GM18498 (cell line): ENCODE measurements at regions not wholly inside any gene's neighbourhood (a gene's known extent, or its start where the extent isn't known, plus 50 kb on each side); places are given as distances from the start of the nearest gene placed in this dataset.
A peak's percentile ranks its signal among the peaks of the same experiment; 100 is the strongest.

Experiments used
- ATAC-seq: cut with Tn5 transposase; IDR thresholded peaks from one replicate; pipeline ENCODE4 v1.9.1; 2021; ENCODE audit warnings: mild to moderate bottlenecking, moderate library complexity; ENCODE audit not compliant: unreplicated experiment

- ATAC-seq: no peak
Measured at GRCh38 chr1:105914403-105914802, 1142.1 kb upstream of the PRMT6 start.

- no peak for ATAC-seq
Measured at GRCh38 chr1:105934806-105935205, 1121.7 kb upstream of the PRMT6 start.

DNA sequence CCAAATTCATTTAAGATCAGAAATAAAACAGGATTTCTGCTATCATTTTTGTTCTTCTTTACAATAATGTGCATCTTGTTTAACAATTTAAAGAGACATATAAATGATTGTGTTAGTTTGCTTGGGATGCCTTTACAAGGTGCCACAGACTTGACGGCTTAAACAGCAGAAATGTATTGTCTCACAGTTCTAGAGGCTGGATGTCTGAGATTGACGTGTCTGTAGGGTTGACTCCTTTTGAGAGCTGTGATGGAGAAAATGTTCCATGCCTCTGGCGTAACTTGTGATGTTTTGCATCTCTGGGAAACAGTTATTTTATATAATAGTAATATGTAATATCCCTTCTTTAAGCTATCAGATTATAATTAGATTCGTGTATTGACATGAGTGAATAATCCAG, 1091.6 kb upstream of the PRMT6 start:
- no peak for ATAC-seq

DNA sequence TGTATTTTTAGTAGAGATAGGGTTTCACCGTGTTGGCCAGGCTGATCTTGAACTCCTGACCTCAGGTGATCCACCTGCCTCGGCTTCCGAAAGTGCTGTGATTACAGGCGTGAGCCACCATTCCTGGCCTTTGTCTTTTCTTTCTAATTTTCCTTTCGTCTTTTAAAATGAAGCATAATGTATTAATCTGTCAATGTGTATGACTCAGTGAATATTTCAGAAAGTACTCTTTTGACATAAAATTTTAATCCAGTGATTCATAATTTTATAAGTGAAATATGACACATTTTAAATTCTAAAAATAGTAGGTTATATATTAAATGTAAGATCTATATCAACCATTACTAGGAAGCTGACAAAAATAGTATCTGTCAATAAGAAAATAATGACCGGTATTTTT, 1059.0 kb upstream of the PRMT6 start:
- no peak for ATAC-seq

DNA sequence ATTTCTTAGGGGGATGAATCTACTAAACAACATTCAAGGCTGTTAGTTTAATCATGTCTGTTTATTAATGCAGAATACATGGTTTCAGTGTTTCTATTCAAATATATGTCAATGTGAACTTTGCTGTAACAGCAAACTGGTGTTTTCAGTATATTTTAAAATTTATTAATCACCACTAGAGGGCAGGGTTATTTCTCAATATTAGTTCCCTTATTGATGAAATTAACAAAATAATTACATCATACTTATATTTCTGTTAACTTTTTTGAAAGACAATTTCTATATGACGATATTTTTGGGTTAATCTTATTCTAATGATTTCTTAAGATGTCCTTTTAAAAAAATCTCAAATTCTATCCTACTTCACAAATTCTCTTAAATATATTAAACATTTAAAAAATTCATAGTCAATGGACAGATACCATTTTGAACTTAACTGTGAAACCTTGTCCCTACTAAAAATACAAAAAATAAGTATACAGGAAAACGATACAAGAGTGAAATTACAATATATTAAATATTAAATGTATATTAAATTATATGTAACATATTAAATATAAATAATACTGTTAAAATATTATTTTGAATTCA, 1034.1 kb upstream of the PRMT6 start:
- ATAC-seq: no peak

DNA sequence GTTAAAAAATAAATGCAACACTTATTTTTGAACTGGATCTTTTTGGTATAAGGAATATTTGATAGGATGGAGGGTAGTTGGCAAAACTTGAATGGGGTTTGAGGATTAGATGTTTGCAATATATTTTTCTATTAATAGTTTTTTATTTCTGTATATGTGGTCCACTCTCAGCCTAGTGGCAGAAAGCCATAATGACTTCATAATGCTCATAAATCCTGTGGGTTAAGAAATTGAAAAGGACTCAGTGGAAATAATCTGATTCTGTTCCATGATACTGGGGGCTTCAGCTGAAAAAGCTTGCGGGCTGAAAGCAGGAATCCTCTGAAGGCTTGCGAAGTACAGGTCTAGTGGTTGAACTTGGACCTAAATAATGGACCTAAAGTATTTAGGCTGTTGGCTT, 1028.6 kb upstream of the PRMT6 start:
- ATAC-seq: no peak

GRCh38 chr1:106037526-106037925, 1018.9 kb upstream of the PRMT6 start:
- no peak for ATAC-seq

DNA sequence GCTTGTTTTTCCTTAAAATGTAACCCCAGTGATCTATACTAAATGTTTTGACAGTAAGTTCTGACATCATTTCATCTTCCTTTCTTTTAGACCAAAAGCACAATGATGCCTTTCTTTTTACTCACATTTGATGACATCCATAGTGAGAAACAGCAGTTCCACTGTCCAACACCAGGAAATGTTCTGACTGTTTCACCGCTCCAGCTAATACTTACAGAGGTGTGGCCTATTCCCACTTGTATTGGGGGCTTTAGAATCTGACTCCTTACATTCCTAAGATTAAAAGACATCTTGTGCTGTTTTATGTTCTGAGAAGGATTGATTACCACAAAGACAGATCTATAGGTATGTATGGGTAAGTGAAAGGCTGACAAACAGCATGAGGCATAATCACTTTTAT, 1018.2 kb upstream of the PRMT6 start:
- no peak for ATAC-seq

GRCh38 chr1:106043971-106044370, 1012.5 kb upstream of the PRMT6 start:
- no peak for ATAC-seq

DNA sequence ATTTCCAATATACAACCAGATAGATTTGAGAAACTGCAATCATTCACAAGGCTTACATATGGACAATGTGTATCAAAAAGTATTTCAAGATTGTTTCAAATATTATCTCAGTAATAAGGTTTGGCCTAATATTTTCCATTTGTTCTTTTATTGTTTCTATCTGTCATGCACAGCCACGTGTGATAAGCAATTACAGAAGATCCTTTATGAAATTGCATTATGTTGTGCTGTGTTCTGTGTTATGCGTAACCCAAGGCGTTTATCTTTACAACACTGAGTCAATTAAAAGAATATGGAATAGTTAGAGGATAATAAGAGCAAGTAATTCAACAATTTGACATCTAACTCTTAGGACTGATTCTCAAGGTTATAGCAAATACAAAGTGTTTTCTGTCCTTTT, 1009.3 kb upstream of the PRMT6 start:
- ATAC-seq: no peak

- no peak for ATAC-seq
Measured at GRCh38 chr1:106049595-106049994, 1006.9 kb upstream of the PRMT6 start.

DNA sequence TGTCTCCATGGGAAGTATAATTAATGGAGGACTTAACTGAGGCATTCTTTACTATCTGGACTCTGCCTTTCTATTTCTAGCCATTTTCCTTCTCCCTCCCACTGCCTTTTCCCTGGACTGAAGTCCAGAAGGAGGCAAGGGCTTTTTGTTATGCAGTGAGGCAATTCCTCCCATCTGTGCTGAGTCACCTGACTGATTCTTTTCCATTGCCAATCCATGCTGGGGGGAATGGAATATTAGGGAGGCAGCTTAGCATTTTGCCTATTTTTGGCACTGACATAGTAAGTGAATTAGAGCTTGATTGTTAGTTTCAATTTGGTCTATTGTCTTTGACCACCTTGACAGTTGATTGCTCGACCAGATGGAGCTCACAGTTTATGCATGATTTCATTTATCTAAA, 1000.6 kb upstream of the PRMT6 start:
- no peak for ATAC-seq

DNA sequence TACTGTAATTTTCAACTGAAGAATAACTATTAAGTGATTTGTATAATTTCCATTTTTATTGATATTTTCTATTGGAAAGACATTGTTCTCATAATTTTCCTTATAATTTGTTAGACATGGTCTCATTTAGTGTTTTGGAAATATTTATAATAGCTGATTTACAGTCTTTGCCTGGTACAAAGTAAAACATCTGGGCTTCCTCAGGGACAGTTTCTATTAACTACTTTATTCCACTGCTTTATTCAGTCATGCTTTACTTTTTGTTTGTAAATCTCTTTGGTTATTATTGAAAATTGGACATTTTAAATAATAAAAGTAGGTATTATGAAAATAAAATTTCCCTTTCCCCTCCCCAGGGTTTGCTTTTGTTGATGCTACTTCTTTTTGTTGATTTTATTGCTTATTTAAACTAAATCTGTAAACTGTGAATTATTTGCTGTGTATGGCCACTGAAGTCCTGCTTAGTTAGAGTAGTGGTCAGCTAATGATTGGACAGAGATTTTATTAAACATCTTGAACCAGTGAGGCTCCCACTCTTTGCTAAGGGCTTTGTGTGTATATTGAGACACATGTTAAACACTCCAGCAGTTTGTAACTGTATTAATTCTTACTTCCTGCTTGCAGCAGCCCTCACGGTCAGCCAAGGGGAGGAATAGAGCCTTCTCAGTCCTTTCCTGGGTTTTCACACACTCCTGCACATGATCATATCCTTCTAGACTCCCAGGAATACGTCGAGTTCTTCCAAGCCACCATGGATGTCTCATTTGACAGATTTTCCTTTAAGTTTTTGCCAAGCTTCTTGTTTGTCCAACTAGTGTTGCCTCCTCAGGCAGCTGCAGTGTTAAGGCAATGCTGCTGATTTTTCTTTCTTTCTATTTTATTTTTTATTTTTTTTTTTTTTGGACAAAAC, 994.6 kb upstream of the PRMT6 start:
- ATAC-seq: no peak

- ATAC-seq: no peak
Measured at GRCh38 chr1:106063510-106063909, 993.0 kb upstream of the PRMT6 start.

GRCh38 chr1:106072909-106073600, 983.4 kb upstream of the PRMT6 start:
- ATAC-seq: peak; percentile 81

GRCh38 chr1:106080608-106081325, 975.7 kb upstream of the PRMT6 start:
- no peak for ATAC-seq

- ATAC-seq: no peak
Measured at GRCh38 chr1:106111044-106111443, 945.4 kb upstream of the PRMT6 start.

DNA sequence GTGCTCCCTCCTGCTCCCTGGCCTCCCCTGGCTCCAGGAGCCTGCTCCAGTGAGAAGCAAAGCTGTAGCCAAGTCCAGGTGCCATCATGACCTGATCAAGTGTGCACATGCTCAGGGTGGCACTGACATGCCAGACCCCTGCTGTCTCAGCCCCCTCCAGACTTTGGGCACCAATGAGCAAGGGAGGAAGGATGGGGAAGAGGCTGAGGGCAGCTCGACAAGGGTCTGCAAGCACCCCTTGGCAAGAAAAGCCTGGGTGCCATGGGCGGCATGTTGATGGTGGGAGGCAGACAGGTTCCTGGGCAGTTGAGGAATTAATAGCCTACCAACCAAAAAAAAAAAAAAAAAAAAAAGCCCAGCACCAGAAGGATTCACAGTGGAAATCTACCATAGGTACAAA, 942.6 kb upstream of the PRMT6 start:
- no peak for ATAC-seq

DNA sequence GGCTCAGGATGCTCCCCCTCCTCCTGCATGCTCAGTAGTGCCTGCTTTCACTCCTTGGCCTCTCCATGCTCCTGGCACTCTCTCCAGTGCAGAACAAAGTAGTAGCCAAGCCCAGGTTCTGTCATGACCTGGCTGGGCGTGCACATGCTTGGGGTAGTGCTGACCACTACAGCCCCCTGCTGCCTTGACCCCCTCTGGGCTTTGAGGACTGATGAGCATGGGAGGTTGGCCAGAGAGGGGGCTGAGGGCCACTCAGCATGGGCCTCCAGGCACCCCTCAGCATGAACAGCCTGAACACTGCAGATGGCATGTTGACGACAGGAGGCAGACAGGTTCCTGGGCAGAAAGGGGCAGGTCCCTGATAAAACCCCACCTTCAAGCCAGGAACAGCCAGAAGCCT, 935.7 kb upstream of the PRMT6 start:
- ATAC-seq: no peak

GRCh38 chr1:106121728-106122127, 934.7 kb upstream of the PRMT6 start:
- no peak for ATAC-seq

DNA sequence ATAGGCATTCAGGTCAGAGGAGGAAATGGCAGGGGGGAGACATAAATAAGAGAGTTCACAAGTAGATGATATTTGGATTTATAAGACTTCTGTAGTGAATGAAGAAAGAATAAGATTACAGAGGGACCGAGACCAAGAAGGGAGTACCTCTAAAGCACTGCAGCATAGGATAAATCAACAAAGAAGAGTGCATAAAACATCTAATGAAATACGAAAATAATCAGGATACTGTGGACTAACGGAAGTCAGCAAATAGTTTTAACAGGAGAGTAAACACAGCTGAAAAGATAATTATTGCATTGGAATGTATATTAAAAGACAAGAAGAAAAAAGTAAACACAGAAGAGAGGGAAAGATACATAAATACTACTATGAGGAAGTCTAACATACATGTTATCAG, 921.9 kb upstream of the PRMT6 start:
- no peak for ATAC-seq
